ENCODE measurements at regions not wholly inside any gene's neighbourhood (a gene's known extent, or its start where the extent isn't known, plus 50 kb on each side); places are given as distances from the start of the nearest gene placed in this dataset.
"Not testable (repeated sequence)": the region's sequence is repeated elsewhere in the genome, so short reads cannot be mapped to it uniquely, and the experiment has no call there.

DNA sequence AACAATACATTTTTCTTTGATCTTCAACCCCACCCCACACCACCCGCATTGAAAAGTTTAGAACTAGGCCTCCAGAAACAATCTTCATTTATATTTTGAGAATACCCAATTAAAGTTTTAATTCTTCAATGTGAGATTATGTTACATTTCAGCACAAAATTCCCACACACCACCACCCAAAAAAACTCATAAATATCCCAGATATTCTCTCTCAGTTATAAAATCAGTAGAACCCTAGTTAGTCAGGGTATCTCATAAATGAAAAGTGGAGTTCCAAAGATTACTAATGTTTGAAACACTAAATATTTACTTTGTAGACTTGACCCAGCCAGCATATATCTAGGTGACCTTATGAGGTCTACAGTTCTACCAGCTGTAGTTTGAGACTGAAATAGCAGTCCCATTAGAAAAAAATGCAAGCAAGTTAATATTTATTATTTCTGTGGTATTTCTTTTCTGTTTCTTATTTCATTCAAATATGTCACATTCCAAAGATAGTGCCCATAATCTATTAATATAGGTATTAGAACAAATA lies 371.0 kb downstream of the TENT5A start:
- no peak overlapping the region for H3K27ac ChIP-seq
- no peak overlapping the region for H3K4me3 ChIP-seq

DNA sequence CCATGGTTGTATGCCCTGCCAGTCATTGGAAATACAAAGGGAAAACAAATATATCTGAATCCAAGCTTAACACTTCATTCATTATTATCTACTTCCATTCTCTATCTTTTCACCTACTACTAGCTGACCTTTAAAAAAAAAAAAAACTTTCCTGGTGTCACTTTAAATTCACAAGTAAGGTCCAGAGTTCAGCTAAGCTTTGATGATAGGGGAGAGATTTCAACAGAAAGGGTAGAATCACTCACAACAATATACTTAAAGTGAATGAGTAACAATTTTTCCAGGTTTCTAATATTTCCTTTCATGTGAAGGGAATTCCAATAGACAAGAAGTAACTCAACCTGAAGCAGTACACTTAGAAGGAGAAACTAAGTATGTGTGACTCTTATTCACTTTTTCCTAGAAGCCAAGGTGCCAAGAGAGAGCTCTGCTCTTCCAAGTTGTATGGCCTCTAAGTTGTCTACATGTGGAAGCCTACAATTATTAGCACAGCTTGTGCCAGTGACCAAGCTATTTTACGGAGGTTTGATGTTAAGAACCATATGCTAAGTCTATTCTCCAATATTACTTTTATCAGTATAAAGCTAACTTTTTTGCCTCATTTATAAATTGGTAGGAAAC lies 371.7 kb downstream of the TENT5A start:
- H3K27ac ChIP-seq = no peak overlapping the region
- no peak overlapping the region for H3K4me3 ChIP-seq

DNA sequence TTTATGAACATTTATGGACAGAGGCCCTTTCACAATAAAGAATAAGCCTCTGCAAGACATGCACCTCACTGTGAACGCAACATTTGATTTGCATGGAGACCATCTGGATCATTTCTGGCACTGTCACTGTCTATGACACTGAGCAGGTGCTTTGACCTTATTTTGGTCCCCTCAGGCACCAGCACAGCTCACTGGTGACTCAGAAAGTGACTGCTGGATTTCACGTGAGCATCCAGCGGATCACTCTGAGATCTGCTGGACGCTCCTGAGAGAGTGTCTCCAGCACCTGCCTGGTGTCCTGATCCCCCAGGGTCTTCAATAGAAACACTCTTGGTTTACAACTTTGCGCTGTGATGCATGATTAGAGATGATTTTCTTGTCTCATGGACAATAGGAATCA lies 375.7 kb downstream of the TENT5A start:
- no peak overlapping the region for H3K27ac ChIP-seq
- no peak overlapping the region for H3K4me3 ChIP-seq

DNA sequence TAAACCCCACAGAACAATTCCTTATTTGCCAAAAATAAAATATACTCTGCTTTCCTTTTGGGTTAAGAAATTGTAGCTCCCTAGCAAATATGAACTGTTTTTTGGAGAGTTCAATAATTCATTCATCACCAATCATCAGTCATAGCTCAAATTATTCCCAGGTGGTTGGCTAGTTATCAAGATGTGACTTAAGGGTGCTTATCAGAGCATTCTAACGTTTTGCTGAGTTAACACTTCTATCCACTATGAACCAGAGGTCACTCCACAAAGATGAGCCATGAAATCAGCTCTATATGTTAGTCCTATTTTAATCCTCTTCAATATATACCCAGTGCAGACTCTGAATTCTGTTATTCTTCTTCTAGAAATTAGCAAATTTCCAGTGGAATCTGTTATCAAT lies 379.1 kb downstream of the TENT5A start:
- Histone ChIP-seq H3K4me3 (no peak overlapping the region), H3K27ac (no peak overlapping the region)

DNA sequence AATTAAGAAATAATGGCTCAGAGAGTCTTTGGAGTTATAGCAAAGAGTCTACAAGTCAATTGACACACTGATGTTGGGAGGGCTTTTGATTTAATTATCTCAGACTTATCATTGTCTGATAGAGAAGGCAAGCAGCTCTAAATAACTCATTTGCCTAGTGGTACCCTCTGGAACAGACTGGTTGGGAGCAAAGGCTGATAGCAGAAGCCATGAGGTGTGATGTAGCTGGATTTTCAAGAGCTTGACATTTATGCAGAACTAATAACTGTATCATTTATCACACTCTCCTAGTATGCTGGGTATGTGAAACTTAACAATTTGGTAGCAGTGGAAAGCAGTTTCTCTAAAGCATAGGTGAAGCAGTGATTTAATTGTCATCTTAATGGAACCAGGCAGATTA lies 380.6 kb downstream of the TENT5A start:
- no peak overlapping the region for H3K27ac ChIP-seq
- H3K4me3 ChIP-seq = no peak overlapping the region

DNA sequence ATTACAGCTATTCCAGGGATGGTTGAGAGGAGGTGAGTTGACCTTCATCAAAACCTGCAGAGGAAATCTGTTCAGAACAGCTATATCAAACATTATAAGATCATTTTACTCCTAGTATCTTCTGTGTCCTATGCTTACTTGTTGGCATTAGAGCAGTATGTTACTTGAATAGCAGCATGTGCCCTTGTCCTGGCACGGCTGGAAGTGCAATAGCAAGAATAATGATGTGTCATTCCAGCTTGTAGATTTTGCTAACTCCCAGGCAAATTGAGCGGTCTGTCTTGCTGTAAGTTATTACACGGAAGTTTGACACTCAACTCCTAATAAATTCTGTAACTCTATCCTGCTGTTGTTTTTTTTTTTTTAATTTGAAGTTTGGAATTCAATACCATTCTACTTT lies 385.5 kb downstream of the TENT5A start:
- H3K27ac ChIP-seq = no peak overlapping the region
- no peak overlapping the region for H3K4me3 ChIP-seq

DNA sequence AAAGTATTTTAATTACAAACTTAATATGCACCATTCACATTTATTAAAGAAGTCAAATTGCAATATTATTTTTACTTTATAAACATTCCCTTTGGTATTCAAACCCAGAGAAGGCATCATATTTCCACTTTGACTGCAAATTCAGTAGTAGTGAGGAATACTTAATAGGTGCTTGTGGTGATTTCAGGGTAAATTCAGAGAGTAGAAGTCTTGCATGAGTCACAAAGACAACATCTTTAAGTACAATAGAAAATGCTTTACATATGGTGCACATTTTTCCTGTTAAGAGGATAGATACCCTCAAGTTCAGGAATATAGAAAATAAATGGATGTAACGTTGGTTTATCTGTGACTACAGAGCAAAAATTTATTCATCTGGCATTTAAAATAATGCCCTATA lies 390.2 kb downstream of the TENT5A start:
- Histone ChIP-seq H3K4me3 (no peak overlapping the region), H3K27ac (no peak overlapping the region)

DNA sequence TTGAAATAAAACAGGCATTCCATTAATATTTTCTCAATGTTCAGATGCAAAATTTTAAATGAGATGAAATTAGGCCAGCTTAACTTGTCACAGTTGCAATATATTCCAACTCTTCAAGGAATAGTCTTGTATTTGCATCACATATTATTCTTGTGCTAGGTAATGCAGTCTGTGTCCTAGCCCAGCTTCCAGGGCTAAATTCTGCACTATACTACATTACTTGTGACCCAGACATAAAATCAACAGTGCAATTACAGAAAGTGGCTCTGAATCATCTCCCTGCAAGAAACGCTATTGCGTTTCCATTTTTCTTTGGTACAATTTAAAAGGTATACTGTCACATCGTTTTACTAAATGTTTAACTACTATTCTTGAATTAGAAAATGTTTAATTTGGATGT lies 399.2 kb downstream of the TENT5A start:
- H3K4me3 ChIP-seq = no peak overlapping the region
- H3K27ac ChIP-seq = no peak overlapping the region

DNA sequence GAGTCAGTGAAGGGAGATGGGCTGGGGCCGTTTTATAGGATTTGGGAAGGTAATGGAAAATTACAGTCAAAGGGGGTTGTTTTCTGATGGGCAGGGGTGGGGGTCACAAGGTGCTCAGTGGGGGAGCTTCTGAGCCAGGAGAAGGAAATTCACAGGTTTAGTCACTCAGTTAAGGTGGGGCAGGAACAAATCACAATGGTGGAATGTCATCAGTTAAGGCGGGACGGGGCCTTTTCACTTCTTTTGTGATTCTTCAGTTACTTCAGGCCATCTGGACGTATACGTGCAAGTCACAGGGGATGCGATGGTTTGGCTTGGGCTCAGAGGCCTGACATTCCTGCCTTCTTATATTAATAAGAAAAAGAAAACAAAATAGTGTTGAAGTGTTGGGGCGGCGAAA lies 408.5 kb downstream of the TENT5A start:
- H3K4me3 ChIP-seq, H3K27ac ChIP-seq: not testable (repeated sequence)

DNA sequence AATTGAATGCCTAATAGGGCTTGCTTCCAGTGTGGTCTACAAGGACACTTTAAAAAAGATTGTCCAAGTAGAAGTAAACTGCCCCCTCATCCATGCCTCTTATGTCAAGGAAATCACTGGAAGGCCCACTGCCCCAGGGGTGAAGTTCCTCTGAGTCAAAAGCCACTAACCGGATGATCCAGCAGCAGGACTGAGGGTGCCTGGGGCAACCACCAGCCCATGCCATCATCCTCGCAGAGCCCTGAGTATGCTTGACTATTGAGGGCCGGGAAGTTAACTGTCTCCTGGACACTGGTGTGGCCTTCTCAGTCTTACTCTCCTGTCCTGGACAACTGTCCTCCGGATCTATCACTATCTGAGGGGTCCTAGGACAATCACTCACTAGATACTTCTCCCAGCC lies 411.5 kb downstream of the TENT5A start:
- H3K27ac ChIP-seq = no peak overlapping the region

DNA sequence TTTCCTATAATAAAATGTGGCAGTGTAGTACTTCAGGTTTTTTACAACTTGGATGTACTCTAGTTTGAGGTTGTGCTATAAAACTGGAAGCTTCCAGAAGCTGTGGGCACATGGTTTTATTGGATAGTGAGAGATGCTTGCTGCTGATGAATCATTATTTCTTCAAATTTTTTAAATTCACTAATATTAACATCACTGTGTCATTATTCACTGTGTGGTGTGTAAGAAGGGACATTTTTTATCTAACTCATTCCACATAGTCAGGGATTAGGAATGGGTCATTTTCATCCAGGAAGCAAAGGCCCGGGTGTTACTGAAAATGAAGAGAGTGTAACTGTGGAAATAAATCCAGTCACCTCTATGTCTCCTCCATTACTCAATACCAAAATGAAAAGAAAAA lies 421.0 kb downstream of the TENT5A start:
- Histone ChIP-seq H3K27ac (no peak overlapping the region), H3K4me3 (no peak overlapping the region)

More for the DNA sequence above, 411.5 kb downstream of the TENT5A start:
- no peak overlapping the region for H3K4me3 ChIP-seq

DNA sequence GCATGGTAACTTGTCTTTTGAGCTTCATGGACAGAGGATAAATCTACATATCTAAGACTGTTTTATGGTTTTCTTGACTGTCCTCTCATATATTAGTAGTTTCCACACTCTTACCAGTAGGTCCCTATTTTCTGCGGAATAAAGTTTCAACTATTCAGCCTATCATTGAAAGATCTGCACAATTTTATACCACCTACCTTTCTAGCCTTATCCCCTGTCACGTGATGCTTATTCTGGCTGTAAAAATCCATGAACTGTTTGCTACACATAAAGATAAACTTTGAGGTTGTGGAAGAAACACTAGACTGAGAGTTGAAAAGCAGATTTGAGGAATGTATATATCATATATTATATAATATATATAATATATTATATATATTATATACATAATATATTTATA lies 423.8 kb downstream of the TENT5A start:
- no peak overlapping the region for H3K4me3 ChIP-seq
- H3K27ac ChIP-seq = no peak overlapping the region

DNA sequence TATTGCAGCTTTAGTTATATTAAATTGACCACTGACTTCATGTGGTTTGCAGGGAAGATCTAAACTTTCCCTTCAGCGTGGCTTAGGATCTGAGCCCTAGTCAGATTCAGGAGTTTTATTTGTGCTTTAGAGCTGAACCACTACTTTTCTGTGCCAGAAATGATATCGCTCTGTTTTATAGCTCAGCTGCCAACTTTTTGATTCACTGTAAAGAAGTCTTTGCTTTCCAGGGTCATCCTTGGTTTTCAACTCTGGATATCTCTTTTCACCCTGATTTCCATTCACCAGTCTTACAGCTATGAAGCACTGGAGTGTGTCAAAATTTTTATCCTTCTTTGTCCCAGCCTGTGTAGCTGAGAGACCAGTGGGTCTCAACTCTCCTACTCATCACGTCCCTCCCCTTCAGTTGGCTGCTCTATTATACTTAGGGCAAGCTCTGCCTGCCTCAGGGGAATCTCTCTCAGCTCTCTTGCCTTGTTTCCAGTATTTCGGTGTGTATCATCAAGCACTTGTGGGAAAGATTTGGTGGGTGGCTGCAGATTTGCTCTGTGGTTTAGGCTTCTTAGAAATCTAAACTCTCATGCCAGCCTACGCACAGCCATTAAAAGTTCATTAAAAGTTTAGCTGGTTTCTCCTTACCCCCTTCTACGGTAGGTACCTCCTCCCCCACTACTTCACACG lies 425.5 kb downstream of the TENT5A start:
- Histone ChIP-seq H3K4me3 (no peak overlapping the region), H3K27ac (peak overlapping the region in 2 of 21 experiments; percentile 5 to 51)

DNA sequence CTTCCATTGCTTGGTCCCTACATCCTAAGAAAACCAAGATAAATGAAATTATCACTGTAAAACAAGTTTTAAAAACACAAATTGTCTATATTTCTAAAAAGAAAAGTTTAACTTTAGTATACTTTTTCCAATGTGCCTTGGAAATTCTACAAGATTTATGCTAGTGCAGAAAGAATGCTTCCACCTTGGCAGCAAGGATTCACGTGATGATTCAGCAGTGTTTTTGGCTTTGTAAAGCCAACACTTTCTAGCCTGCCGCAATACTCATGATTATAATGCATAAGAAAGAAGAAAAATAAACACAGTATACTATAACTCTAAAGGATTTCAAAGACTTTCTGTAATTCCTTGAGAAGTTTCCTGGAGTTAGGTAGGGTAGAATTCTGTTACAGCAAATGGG lies 442.7 kb downstream of the TENT5A start:
- no peak overlapping the region for H3K27ac ChIP-seq

DNA sequence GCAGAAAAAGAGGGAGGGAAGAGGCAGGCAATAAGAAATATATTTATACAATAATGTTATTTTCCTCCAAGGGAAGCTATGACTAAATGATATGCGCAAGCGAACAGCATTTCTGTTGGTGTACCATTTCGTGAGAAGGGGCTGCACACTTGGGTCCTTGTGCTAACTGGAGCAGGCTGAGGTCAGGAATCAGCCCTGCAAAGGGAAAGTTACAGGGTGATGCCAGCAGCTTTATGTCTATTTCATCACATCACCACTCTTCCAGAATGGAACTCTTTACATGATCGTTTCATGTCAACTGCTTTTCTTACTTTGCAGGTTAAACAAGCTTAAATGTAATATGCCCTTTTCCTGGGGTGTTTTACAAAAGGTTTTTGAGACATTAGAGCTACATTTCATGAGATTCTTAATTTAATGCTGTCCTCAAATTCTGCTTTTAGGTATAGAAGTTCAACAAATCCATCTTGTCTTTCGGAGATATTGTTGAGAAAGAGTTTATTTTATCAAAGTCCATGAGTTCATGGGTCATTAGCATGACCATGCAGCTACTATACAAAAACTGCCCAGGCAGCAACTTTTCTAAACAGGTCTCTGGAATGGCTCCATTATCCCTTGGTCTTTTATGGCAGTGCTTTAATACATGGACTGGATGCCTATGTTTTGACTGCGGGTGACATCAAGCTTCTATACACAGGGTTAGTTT lies 443.8 kb downstream of the TENT5A start:
- no peak overlapping the region for H3K27ac ChIP-seq
- no peak overlapping the region for H3K4me3 ChIP-seq

More for the DNA sequence above, 442.7 kb downstream of the TENT5A start:
- H3K4me3 ChIP-seq = no peak overlapping the region

DNA sequence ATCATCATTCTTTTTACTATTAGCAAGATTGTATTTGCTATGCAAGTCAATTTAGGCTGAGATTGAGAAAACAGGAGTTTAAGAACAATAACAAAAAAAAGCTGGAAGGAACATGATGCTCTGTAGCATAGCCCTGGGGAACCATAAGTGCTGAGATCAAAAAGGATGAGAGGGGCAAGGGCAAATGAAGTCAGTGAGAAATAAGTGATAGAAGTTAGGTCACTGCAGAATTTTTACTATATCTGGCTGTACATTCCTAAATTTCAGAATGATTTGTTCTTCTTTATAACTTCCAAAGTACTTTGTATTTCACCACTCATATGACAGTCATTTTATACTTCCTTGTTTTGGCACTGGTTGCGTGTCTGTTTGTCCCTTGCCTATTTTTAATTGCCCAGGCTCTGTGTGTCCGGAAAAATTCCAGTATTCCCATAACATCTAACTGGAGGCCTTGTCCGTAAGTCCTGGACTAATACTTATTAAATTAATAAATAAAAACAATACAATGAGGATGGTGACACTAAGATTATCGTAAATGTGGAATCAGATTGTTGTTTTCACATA lies 444.7 kb downstream of the TENT5A start:
- Histone ChIP-seq H3K27ac (no peak overlapping the region), H3K4me3 (no peak overlapping the region)

DNA sequence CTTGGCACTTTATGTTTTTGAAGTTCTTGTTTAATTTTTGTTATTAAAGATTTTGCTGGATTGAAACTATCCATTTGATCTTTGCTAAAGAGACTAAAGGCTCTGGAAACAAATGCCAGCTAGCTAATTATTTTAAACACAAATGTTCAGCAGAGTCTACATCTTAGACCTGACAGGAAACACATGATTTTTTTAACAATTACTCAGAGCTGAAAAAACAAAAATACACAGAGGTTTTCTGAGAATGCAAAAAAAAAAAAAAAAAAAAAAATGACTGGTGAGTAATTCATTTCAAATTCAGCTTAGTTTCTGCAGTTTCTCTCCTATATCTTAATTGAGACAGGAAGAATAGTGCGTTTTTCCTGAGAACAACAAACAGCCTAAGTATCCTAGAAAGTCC lies 448.0 kb downstream of the TENT5A start:
- H3K4me3 ChIP-seq = no peak overlapping the region
- H3K27ac ChIP-seq = no peak overlapping the region

DNA sequence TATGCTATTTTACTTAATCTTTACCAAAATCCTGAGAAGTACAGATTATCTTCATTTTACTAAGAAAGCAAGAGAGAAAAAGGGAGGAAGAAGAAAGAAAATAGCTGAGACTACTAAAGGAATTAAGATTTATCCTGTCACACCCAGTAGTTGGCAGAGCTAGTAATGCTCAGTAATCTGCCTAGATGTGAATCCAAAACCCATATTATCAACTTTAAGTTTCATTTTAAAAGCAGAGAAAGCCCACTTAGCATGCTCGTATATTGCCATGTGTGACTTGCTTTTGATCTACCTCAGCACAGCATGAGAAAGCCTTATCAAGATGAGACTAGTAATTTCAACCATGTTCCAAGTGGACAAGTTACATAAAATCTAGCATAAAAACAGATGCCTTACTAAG lies 451.5 kb downstream of the TENT5A start:
- no peak overlapping the region for H3K4me3 ChIP-seq
- no peak overlapping the region for H3K27ac ChIP-seq

DNA sequence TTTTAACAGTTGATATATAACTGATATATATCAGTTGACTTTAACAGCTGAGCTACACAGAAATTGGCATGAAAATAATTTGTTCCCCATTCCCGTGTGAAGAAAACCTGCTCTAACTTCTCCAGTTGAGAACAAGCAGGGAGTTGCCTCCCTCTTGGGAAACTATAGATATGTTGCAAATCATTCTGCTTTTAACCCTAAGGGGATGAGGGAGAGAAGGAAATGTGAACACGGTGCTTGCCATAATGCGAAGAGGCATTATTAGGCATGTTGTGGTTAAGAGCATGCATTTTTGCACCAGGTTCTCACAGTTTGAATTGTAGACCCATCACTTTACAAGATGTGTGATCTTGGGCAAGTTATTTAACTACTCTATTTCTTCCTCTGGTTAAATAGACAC lies 453.7 kb downstream of the TENT5A start:
- no peak overlapping the region for H3K4me3 ChIP-seq
- H3K27ac ChIP-seq = peak overlapping the region in 1 of 21 experiments; percentile 16

DNA sequence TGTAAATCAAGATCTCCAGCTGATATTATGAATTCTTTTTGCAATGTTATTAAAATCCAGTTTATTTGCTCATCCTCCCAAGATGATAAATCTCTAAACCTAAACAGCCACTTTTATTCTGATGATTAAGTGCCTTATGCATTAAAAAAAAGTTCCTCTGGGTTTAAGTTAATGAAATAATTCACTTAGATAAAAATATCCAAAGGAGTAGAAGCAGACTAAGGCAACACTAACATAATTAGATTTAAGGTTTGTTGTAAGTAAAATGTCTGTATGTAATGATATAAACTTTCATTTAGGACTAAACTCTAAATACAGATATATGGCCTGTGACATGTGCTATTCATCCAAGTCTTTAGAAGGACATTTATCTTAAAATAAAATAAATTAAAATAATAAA lies 457.2 kb downstream of the TENT5A start:
- Histone ChIP-seq H3K27ac (no peak overlapping the region), H3K4me3 (no peak overlapping the region)

DNA sequence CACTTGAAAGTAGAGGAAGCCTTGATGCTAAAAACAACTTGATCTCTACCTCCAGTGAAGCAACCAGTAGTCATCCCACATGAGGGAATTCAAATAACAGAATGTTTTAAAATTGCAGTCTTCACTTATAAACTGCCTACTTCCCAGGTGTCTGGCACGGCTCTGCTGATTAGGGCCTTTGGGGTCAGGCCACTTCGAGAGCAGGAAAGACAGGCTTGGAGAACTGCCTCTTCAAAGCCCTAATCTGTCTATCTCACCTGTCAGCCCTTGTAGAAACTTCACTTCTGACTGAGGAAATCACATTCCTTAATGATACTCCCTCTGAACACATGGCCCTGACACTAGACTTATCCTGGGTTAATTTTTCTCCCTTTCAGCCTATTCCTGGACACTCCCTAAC lies 458.6 kb downstream of the TENT5A start:
- Histone ChIP-seq H3K4me3 (no peak overlapping the region), H3K27ac (no peak overlapping the region)

Measured in skin epidermis (tissue), 12 donors.